CD4-positive, alpha-beta T cell treated with Interleukin-17A for 1 hour (primary cell): ENCODE measurements at regions not wholly inside any gene's neighbourhood (a gene's known extent, or its start where the extent isn't known, plus 50 kb on each side); places are given as distances from the start of the nearest gene placed in this dataset.

ENCODE experiments used
- DNase-seq: peaks from one replicate; pipeline ENCODE4 v3.0.0-alpha.2; 2020

DNA sequence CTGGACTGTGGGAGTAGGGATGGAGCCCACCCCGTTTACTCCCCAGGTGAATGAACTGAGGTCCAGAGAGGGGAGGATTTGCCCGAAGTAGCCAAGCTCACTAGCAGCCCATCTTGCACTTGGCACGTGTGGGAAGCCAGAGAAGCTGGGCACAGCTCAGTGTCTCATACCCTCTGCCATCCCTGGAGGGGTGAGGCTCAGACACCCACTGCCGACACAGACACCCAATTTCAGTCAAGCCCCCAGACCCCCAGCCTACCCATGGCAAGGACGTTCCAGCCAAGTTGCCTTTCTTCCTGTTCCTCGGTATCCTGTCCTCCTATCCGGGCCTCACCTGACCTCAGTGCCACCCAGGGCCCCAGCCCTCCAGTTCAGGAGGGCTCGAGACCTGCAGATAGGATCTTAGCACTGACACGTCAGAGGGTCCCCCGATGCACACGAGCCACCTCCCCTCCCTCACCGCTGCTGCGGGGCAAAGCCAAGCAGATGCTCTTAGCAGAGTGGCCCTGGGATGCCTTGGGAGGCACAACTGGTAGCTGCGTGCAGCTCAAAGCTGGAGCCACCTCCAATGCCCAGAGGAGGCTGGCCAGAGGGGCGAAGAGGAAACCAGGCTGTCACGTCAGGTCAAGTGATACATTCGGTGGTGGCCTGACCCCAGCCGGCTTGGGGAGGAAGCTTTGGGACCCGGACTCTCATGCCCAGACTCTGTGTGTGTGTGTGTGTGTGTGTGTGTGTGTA, 90.4 kb upstream of the TNRC6C start:
- DNase-seq = no peak

DNA sequence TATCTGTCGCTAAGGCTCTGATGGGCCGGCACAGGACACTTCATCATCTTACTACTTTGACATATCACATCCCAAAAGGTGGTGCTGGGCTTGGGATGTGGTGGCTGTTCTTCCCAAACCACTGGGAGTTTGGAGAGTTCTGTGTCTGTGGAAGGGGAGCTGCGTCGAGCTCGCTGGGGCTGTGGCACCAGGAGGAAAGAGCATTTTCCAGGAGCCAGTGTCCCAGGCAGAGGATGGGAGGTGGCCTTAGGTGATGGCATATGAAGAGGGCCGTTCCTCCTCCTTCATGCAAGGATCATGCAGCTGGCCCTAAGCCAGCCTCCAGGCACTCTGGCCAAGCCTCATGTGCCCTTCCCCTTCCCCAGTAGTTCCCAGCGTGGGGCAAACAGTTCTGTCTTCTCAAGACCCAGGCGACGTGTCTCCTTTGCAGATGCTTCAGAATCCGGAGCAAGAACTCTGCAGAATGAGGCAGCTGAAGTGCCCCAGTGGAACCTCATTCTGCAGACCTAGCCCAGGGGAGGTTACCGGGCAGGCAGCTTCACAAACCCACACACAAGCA, 89.4 kb upstream of the TNRC6C start:
- no peak for DNase-seq

DNA sequence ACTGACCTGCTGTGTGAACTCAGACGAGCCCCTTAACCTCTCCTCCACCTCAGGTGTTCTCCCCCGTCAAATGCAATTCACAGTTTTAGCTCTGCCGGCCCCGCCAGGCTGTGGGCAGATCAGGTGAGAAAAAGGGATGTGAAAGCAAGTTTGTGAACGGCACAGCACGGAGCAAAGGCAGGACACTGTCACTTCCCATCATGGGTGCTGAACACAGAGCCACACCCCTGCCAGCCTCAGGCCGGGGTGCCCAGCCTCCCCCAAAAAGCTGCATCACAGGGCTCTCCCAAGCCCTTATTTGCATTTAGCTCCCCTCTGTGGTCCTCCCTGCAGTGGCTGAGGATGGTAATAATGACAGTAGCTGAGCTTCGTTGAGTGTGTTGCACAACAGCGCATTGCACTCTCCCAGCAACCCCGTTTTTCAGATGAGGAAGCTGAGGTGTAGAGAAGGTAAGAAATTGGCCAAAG, 88.8 kb upstream of the TNRC6C start:
- DNase-seq = peak; percentile 42

DNA sequence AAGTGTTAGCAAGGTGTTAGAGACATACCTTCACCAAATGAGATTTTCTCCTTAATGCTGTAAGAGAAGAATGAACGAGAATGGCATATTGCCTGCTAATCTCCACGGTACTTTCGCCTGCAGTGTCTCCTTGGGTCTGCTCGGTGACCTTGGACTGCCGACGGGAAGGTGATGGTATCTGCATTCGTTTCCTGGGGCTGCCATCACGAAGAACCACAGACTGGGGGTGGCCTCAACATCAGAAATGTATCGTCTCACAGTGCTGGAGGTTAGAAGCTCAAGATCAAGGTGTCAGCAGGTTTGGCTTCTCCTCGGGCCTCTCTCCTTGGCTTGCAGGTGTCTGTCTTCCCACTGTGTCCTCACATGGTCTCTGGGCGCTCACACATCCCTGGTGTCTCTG, 86.3 kb upstream of the TNRC6C start:
- DNase-seq = peak; percentile 48

DNA sequence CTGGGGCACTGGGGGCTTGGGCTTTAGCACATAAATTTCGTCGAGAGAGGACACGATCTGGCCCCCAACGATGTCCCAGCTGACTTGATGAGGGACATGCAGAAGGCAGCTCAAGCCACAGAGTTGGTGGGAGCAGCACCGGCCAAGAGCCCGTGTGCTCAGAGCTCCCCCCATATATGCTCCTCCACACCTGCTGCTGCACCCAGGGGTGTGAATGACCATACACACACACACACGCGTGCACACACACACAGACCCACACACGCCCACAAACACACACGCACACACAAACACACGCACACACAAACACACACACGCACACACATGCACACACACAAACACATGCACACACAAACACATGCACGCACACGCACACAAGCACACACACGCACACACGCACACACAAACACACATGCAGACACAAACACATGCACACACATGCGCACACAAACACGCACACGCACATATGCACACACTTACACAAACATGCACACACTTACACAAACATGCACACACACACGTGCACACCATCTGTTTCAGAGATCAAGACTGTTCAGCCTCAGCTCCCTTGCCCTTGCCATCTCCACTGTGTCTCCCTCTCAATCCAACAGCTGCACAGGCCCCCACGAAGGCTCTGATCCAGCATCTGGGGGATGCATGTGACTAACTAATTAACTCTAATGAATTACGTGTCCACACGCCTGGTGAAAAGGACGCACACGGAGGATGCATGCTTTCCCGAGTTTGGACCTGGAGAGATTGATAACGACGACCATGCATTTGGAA, 85.6 kb upstream of the TNRC6C start:
- no peak for DNase-seq

DNA sequence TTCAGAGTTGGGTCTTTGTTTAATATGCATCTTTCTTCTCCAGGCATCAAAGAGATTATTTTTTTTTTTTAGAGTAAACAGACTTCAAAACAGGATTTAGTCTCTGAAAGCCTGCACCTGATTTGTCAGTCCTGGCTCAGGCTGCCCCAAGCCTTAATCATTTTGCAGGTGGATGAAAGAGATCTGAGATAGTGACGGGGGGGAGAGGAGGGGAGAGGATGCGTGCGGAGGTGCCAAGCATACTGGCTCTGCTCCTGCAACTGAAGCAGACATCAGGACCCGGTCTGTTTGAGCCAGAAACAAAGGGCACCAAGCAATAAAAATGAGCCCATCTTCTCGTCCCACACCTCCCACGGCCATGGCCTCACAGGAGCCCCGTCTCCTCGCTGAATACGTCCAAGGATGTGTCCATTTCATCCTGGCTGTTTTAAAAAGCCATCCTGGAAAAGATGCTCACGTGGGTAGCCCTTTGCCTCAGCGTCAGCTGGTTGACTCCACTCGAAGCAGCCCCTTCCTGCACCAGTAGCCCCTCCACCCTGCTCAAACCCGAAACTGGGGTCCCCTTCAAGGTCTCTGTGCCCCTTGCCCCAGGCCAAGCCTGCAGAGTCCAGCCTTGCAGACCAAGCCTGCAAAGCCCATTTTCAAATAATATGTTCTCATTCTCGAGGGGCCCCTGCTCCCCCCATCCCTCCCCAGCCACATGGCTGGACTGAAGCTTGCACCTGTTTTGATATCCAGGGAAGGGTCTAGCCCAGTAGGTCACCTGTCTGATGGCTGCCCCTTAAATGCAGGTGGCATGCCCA, 84.8 kb upstream of the TNRC6C start:
- DNase-seq = no peak

DNA sequence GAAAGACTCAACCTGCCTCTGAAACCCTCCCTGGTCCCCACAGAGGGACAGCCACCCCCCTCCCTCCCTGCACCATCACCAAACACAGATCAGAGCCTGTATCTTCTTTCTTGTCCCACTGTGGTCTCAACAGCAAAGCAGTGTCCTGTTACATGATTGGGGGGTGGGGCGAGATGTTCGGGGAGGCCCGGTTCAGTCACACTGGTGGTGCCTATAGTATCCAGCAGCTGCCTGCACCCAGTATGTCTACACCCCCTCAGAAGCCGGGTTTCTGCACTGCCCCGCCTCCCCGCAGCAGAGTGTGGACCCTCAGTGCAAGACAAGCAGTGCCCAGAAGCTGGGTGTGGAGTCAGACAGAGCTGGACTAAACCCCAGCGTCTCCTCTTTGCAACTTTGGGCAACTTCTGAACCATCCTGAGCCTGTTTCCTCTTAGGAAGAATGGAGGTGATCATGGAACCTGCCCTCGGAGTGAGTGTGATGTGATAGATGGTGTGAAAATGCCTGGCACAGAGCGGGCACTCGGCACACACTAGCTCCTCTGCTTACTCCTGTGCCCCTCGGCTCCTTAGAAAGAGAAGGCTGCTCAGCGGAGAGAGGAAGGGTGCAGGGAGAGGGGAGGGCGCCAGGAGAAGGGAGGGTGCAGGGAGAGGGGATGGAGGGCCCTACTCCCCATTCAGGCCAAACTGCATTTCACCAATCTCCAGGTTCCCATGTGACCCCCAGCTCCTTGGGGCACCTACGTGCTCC, 84.0 kb upstream of the TNRC6C start:
- DNase-seq = no peak

DNA sequence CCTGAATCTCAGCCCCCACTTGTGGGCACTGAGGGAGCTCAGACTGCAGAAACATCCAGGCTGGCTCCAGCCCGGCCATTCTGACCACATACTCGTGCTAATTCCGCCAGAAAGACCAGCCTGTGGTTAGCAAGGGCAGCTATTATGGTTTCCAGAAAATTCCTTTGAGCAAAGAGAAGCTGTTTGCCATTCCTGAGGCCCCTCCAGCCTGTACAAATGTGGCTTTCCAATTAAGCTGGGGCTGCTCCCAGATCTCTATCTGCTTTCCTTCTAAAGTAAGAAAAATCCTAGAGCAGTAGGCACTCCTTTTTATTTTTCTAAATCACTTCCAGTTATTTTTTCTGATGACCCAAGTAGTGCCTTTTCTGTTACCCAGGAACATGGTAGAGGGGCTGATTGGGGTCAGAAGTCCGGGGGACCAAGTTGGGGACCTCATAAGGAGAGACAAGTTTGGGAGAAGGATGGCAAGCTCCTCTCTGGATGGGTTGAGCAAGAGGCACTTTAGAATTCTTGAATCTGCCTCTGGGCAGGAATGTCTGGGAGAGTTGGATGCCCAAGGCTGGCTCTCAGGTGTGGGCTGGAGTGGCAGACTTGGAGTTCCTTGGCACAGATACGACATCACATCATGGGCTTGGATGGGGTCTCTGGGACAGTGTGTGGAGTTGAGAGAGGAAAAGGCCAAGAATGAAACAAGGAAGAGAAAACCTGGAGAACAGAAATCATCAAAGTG, 83.3 kb upstream of the TNRC6C start:
- DNase-seq = no peak

DNA sequence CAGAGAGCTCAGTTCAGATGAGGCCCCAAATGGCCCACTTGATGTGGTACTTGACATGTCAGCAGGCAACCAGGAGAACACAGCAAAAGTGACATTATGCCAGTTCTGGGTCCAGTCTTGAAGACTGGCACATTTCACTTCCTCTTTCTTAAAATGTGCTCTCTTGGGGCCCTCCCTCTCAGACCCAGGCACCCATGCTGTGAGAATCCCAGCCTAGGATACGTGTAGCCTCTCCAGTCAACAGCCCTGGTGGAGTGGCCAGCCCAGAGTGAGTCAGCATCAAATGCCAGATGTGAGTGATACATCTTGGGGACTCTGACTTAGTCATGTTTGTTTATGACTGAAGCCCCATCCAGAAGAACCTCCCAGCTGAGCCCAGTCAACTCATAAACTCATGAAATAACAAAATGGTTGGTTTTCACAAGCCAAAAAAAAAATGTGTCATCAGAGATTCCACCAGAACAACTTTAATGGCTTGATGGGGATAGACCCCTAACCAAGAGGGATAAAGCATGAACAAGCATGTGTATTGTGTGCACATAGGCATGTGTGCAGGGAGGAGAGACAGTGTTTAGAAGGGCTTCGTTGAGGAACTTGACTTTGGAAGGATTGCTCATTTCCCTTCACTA, 82.5 kb upstream of the TNRC6C start:
- no peak for DNase-seq

DNA sequence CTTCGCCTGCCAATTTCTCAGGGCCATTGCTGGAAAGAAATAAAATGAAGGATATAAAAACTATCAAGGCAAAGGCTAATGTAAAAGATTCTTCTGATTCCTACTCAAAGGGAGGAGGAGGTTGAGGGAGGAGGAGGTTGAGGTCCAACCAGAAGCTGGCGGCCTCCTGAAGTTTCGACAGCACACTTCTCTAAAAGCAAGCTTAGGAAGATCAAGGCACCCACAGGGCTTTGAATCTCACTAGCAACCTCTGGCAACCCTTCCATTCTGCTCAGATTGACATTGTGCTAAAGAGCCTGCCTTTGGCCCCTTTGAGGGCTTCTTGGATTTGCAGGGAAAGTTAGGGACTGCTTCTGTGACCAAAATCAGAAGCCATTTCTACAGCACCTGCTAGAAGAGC, 81.5 kb upstream of the TNRC6C start:
- no peak for DNase-seq

DNA sequence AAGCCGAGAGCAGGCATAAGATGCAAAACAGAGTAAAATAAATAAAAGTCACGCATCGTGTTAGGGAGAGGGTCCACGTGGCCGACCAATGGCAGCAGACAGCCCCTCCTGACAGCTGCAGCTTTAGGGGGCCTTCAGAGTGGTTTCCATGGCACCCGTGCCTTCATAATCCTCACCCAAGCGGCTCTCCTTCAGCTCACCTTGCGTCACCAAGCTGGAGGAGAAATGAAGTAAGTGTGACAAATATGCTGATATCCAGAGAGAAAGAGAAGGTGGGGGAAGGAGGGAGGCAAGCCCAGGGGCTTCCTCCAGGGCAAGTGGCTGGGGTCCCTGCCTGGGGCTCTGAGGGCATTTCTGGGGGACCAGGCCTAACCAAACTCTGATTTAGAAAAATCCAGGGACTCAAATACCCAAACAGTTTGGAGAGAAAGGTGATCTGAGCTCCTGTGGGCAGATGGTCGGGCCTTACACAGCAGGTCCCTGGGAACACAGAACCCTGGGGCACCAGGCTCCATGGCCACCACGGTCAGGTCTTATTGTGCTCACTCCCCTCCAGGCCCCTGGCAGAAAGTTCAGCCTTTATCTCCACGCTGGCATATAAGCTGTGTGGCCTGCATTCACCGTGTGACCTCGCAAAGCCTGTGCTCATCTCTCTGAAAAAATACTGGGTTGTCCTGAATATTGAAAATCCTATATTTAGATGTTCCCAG, 80.7 kb upstream of the TNRC6C start:
- no peak for DNase-seq

DNA sequence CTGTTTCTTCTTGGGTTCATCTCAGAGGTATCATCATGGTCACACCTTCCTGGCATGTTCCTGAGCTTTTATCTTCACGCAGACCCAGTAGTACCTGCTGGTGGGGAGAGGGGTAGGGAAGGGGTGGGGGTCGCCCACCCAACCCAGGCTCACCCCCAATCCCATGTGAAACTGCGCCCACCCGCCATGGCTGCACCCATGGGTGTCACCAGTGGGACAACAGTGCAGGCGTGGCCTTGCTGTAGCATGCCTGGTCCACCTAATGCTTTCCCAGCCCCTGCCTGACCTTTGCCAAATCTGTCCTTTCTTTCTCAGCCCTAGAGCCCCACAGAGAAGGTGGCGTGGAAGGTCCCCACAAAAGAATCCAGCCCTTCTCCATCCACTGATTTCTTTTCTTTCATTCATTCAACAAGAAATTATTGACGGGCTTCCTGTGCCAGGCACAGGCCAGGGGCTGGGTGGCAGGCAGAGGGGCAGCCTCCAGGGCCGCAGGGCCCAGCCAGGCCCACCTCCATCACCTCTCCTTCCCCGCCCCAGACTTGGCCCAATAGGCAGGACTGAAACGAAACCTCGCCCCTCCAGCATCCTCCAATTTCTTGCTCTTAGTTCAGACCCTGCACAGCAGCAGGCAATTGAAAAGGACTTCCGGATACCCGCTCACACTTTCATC, 79.1 kb upstream of the TNRC6C start:
- no peak for DNase-seq

DNA sequence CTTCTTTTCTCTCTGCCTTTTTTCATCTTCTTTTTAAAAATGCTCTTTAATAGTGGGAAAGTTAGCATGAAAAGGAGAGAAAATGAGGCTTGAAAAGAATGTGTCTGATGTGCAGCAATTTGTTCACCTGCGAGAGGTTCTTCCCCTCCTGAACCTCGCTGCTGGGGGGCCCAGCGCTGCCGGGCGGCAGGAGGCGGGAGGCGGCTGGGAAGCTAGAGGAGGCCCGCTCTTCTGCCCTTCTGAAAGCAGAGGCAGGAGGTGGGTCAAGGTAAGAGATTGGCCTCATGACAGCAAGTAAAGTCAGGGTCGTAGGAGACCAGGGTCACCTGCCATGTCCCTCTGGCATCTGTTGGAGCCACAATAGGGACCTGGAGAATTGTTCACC, 78.6 kb upstream of the TNRC6C start:
- DNase-seq = no peak

DNA sequence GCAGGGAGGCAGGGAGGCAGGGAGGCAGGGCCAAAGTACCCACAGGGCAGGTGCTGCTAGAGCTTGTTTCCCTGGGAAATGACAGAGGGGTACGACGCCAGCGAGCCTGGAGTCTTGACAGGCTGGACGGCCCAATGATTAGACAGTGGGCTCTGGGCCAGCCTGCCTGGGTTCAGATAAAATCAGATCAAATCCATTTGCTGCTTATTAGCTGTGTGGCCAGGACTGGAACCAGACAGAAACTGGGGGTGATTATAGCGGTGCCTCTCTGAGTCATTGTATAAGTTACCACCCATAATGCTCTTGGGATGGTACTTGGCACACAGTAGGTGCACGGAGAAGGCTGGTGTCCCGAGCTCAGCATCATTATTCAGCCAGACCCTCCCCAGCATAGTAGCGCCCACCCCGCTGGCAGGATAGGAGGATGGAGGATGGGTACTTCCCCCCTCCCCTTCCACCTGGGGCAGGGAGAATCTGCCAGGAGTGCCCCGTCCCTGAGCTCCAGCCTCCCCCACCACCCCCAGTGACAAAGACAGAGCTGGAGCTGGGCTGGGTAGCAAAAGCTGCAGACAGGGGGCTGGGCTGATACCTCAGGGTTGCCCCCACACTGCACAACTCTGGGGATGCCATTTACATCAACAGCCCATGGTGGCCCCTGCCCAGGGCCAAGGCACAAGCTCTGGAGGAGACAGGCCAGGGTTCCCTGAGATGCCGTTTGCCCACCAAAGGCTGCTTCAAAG, 77.6 kb upstream of the TNRC6C start:
- DNase-seq = peak; percentile 32

DNA sequence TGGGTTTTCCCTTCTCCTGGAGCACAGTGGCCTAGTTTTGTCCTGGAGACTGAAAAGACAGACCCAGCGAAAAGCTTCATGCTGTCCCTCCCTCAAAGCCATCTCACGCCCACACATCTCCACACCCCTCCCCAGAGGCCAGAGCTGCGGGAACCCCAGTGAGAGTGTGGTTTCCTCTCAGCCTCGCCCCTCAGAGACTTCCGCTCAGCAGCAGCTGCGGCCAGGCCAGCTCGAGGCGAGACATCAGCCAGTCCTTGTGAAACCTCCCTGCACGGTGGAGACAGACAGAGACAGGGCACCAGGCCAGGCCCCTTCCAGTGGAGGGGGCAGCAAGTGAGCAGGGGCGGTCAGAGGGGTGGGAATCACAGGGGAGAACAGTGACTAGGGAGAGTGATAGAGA, 77.0 kb upstream of the TNRC6C start:
- DNase-seq = peak; percentile 87

DNA sequence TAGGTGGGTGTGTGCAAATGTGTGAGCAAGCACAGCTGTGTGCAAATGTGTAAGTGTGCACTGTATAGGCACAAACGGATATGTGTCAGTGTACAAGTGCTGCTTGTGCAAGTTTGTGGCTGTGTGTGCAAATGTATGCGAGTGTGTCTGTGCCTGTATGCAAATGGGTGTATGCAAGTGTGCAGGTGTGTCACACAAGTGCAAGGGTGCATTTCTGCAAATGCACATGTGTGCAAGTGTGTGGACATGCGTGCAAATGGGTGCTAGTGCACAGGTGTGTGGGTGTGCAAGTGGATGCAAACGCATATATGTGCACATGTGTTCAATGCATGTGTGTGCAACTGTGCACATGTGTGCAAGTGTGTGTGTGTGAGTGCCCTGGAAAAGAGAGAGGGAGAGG, 76.5 kb upstream of the TNRC6C start:
- DNase-seq = no peak

DNA sequence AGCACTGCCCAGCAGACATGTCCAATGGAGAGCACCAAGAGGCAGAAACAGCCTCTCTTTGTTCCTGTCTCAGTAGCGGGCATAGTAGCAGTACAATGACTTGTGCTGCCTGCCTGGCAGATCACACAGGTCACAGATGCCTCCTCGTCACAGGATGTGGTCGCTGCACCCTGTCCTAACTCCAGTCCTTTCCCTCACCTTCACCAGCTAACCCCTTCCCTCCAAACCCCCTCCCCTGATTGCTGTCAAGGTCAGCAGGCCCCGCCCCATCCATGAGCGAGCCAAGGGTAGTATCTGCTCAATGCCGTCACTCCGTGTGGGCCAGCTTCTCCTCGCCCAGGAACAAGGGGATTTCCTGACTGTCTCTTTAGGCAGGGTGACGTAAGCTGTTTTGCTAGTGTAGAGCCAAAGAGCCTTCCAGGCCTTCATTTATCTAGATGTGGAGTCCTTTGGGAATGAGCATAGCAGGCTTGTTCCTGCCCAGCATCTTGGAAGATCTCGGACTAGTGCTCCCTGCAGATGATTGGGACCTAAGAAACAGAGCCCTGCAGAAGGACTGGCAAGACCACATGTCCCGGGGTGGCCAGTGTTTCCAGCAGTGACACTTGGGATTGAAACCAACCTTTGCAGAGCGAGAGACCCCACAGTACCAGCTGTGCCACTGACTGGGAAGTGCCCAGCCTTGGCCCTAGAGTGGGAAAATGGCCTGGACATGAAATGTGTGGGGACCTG, 75.9 kb upstream of the TNRC6C start:
- peak; percentile 96 for DNase-seq

DNA sequence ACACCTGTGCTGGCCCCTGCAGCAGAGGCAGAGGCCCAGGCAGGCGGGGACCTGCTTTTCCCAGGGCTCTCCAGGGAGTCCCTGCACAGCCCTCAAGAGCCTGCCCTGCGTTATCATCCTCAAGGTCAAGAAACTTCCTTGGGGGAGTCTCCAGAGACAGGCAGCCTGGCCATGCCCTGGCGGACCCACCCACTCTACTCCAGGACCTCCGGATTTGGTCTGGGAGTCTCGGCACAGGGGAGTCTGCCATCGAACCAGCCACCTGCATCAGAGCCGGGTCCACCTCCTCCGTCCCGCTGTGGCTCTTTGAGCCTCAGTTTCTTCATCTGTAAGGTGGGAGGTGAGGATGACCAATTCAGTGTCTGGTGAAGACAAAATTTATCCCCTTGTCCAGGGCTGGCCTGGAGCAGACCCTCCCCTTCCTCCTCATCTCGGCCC, 75.3 kb upstream of the TNRC6C start:
- no peak for DNase-seq

DNA sequence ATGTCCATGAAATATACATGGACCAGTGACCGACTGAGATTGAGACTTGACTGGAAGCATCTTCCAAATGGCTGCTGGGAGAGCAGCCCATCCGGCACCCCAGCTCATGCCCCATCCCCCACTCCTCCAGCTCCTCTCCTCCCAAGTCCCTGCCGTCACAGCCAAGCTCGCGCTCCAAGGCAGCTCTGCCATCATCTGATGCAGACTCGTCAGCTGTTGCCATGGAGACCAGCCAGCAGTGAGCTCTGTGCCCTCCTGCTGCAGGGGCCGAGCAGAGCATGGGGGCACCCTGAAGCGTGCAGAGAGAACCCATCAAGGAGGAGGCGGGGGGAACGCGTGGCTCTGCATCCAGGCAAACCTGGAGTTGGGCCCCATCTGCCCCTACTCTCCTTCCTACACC, 74.5 kb upstream of the TNRC6C start:
- DNase-seq = peak; percentile 55
